Heart right ventricle (tissue), 16 donors: ENCODE measurements at regions not wholly inside any gene's neighbourhood (a gene's known extent, or its start where the extent isn't known, plus 50 kb on each side); places are given as distances from the start of the nearest gene placed in this dataset.

Experiments
- ATAC-seq, 8 donors: fragments of 200-7000 bp; cut with Tn5 transposase; one replicate each; pipeline ENCODE4 v1.9.1; 2020; ENCODE audit warnings: mild to moderate bottlenecking in 8 of 8, moderate library complexity in 8 of 8, moderate number of reproducible peaks in 1 of 8
- DNase-seq, 2 donors: peaks; one replicate each; pipeline ENCODE4 v3.0.0-alpha.2; 2020
- H3K27ac ChIP-seq, 10 donors: fragments of 200-600 bp; sonication (generic) in 2 of 10; one replicate each; pipeline versions ENCODE4 v1.5.0 to v1.8.0; 2020 to 2022; ENCODE audit warnings: mild to moderate bottlenecking in 3 of 10
- H3K27me3 ChIP-seq, 7 donors: fragments of 200-600 bp; one replicate each; pipeline ENCODE4 v1.8.0; 2021 to 2022; ENCODE audit warnings: mild to moderate bottlenecking in 2 of 7
- H3K36me3 ChIP-seq, 9 donors: fragments of 200-600 bp; sonication (generic) in 1 of 9; one replicate each; pipeline versions ENCODE4 v1.5.0 to v1.8.0; 2020 to 2022; ENCODE audit warnings: mild to moderate bottlenecking in 2 of 9
- H3K4me1 ChIP-seq, 9 donors: fragments of 200-600 bp; sonication (generic) in 1 of 9; one replicate each; pipeline versions ENCODE4 v1.5.0 to v1.8.0; 2020 to 2022; ENCODE audit warnings: mild to moderate bottlenecking in 4 of 9
- H3K4me3 ChIP-seq, 10 donors: fragments of 200-600 bp; sonication (generic) in 2 of 10; one replicate each; pipeline versions ENCODE4 v1.5.0 to v1.8.0; 2020 to 2022; ENCODE audit warnings: mild to moderate bottlenecking in 7 of 10, moderate library complexity in 2 of 10
- H3K9me3 ChIP-seq, 11 donors: fragments of 200-600 bp in 10 of 11; sonication (generic) in 2 of 11; one replicate each; pipeline versions ENCODE4 v1.5.0 to v1.8.0; 2013 to 2022; ENCODE audit warnings: mild to moderate bottlenecking in 2 of 11, control low read depth in 1 of 11, moderate library complexity in 1 of 11
- WGBS, 2 donors: extraction: QIAGEN DNeasy Blood & Tissue Kit; methylation state at CpG; one replicate each; pipeline ENCODE4 v1.1.7; 2013; ENCODE audit warnings: inconsistent platforms in 1 of 2; 5-methylcytosine and 5-hydroxymethylcytosine counted together
- intact Hi-C, 10 donors: fragments of 100-400 bp; cut with DNase I; formaldehyde crosslinking; loops; one replicate each; pipeline versions ENCODE4 v1.11.1 to v1.14.2; 2022
- TF ChIP-seq, protein P1 (sequence below), 9 donors: fragments of 200-600 bp; sonication (generic) in 2 of 9; IDR thresholded peaks; one replicate each; pipeline versions ENCODE4 v1.5.0 to v1.8.0; 2021 to 2022; ENCODE audit warnings: antibody characterized with exemption in 9 of 9, mild to moderate bottlenecking in 5 of 9, moderate library complexity in 1 of 9
- donor health status: Arrhythmogenic right ventricular cardiomyopathy.
- donor health status: ischemic (EF 13 %, LVEDD 7.1; RV severe dilation, severe dysfunction).
- donor health status: healthy with polysubstance abuse.
- donor health status: DM: no; HTN: yes; CAD: no.
- donor health status: DM: no; HTN: no; CAD: no.
- donor health status: ischemic (EF 25% LVEDD 6.9; RV normal size, moderate dysfunction).
- donor health status: ischemic (EF 25% LVEDD 5.7; RV mildly dilated, moderate dysfunction).
- donor health status: healthy.
- donor health status: DM: yes; HTN: yes; CAD: no.
- donor health status: Ischemic cardiomyopathy.
- donor health status: ischemic (EF 35%, LVEDD 5.7; RV mildly dilated, moderate dysfunction).
- donor health status: nonischemic (EF 11% LVEDD 7.7; RV severe dilation, severe dysfunction).
- donor health status: DM: yes; HTN: yes; CAD: no.
- donor health status: PGD.
- donor health status: ischemic (EF 29% LVEDD 5.4; RV normal size, mild dysfunction).
- donor health status: nonischemic (EF 23%, LVEDD 6.1; RV moderate dilation, normal function).

DNA sequence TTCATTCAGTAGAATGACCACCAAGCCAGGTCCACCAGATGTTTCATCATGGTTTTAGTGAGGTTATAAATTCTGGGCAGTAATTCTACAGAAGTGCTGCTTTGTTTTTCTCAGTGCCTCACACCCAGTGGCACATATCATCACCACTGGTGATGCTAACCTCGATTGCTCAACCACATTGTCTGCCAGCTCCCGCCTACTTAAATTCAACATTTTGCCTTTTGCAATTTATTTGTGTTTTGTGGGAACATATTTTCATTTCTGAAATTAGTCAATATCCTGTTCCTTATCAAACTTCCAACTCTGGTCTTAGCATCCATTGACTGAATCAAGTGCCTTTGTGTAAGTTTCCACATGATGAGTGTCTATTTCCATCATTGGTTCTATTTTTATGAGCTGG lies 62.3 kb upstream of the TMEM178A start:
- no peak for ATAC-seq
- intact Hi-C loops, result no loop called here
- no peak for DNase-seq
- Histone ChIP-seq H3K4me1 (peaks cover 0 to 25% (median 4%) of the 10 kb centered on the region in 9 donors), H3K27ac (no peak overlapping the region), H3K27me3 (no peaks in the 10 kb centered on the region), H3K9me3 (no peaks in the 10 kb centered on the region), H3K36me3 (no peaks in the 10 kb centered on the region), H3K4me3 (no peak overlapping the region)
- WGBS, 2 donors, result 38 to 66% methylated on average over 2 of the region's 2 CpGs
- TF ChIP-seq, protein P1, sequence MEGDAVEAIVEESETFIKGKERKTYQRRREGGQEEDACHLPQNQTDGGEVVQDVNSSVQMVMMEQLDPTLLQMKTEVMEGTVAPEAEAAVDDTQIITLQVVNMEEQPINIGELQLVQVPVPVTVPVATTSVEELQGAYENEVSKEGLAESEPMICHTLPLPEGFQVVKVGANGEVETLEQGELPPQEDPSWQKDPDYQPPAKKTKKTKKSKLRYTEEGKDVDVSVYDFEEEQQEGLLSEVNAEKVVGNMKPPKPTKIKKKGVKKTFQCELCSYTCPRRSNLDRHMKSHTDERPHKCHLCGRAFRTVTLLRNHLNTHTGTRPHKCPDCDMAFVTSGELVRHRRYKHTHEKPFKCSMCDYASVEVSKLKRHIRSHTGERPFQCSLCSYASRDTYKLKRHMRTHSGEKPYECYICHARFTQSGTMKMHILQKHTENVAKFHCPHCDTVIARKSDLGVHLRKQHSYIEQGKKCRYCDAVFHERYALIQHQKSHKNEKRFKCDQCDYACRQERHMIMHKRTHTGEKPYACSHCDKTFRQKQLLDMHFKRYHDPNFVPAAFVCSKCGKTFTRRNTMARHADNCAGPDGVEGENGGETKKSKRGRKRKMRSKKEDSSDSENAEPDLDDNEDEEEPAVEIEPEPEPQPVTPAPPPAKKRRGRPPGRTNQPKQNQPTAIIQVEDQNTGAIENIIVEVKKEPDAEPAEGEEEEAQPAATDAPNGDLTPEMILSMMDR (IDR thresholded peaks at IDR 0.05), result no peak

DNA sequence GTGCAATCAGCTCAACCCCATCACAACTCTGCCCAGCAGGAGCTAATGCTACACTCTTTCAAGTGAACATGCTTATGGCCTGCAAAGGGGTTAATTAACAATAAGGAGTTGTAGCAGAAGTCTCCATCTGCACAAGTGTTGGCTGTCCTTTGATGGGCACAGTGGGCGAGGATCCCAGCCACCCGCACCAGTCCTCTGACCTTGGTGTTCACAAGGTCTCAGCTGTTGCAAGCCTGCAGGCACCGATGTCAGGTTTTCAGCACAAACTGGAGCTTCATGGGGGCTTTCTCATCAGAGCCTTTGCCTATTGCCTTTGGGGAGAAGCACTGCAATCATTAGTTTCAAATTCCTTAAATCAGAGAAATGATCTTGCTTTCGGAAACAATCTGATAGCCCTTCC lies 60.9 kb upstream of the TMEM178A start:
- H3K27ac ChIP-seq, result no peak overlapping the region
- intact Hi-C loops, result no loop called here
- 74 to 76% methylated on average over 4 of the region's 4 CpGs for WGBS, 2 donors
- no peaks in the 10 kb centered on the region for H3K9me3 ChIP-seq
- TF ChIP-seq, protein P1 (IDR thresholded peaks at IDR 0.05), result no peak
- peaks cover 0 to 35% (median 10%) of the 10 kb centered on the region in 9 donors for H3K4me1 ChIP-seq
- peak in 1 of 8 donors; percentile 50 for ATAC-seq
- H3K27me3 ChIP-seq, result no peaks in the 10 kb centered on the region
- no peak for DNase-seq
- H3K4me3 ChIP-seq, result no peak overlapping the region
- H3K36me3 ChIP-seq, result no peaks in the 10 kb centered on the region

DNA sequence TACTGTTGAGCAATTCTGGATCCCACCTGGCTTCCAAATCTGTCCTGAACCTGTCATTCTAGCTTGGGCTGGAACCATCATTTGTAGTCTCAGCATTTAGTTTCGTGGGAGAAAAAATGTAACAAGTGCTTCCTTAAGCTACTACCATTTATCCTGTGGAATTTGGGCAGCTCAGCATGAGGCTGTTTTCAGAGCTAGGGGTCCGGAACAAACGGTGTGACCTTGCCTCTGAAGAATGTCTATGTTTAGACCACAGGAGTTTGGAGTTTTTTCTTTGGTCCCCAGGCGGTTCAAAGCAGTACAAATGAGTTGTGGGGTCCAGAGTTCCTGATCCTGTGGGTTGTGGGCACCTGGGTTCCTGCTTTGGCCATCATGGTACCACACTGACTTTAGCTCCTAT lies 59.1 kb upstream of the TMEM178A start:
- no peaks in the 10 kb centered on the region for H3K27me3 ChIP-seq
- ATAC-seq (no peak), DNase-seq (no peak)
- H3K4me3 ChIP-seq, result no peak overlapping the region
- H3K4me1 ChIP-seq, result peaks cover 0 to 35% (median 10%) of the 10 kb centered on the region in 9 donors
- whole genome bisulfite sequencing, 2 donors, result 72 to 74% methylated on average over 4 of the region's 4 CpGs
- H3K36me3 ChIP-seq, result no peaks in the 10 kb centered on the region
- TF ChIP-seq, protein P1 (IDR thresholded peaks at IDR 0.05), result no peak
- no peak overlapping the region for H3K27ac ChIP-seq
- intact Hi-C loops, result no loop called here
- no peaks in the 10 kb centered on the region for H3K9me3 ChIP-seq

DNA sequence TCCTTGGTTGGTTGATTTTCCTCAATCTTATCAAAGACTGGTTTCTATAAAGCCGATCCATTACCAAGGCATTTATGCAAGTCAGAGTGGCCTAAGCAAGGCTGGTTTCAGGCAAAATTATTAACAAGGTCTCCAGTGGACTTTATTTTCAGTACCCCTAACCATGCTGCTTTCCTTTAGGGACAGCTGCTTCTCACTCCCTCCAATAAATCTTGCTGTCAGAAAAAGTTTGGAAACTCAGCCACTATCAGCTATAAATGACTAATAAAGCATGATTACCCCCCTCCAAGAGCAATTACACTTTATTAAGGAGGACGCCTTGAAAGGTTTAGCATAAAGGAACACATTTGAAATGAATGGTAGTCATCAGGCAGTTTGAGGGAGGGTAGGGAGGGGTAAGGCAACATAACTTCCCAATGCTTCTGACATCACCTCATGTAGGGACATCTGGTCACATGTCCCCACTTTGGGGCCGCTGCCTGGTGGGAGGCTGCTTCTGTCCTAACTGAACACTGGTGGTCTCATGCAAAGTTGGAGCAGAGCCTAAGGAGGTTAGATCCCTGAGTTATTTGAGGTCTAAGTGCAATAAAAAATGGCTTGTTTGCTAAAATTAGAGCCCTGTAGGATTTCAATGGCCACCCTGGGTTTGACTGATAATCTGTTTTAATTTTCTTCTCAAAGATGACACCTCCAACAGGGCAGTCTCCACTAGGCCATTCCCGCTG lies 58.0 kb upstream of the TMEM178A start:
- Histone ChIP-seq H3K27ac (peak overlapping the region in 6 of 10 donors; percentile 41 to 77 (median 63)), H3K27me3 (no peaks in the 10 kb centered on the region), H3K4me1 (peaks cover 0 to 35% (median 10%) of the 10 kb centered on the region in 9 donors), H3K9me3 (no peaks in the 10 kb centered on the region), H3K36me3 (no peaks in the 10 kb centered on the region), H3K4me3 (no peak overlapping the region)
- WGBS, 2 donors, result 85 to 89% methylated on average over 4 of the region's 4 CpGs
- TF ChIP-seq, protein P1 (IDR thresholded peaks at IDR 0.05), result no peak
- no peak for DNase-seq
- ATAC-seq, result peak in 2 of 8 donors; percentile 42 to 48
- intact Hi-C loops, result loop anchor here in 1 of 10 donors (2.0 kb wide), 1 partner anchor 59 kb away; no protein-coding TSS in a partner anchor
